ENCODE measurements at regions not wholly inside any gene's neighbourhood (a gene's known extent, or its start where the extent isn't known, plus 50 kb on each side); places are given as distances from the start of the nearest gene placed in this dataset.
"Not testable (repeated sequence)": the region's sequence is repeated elsewhere in the genome, so short reads cannot be mapped to it uniquely, and the experiment has no call there.

DNA sequence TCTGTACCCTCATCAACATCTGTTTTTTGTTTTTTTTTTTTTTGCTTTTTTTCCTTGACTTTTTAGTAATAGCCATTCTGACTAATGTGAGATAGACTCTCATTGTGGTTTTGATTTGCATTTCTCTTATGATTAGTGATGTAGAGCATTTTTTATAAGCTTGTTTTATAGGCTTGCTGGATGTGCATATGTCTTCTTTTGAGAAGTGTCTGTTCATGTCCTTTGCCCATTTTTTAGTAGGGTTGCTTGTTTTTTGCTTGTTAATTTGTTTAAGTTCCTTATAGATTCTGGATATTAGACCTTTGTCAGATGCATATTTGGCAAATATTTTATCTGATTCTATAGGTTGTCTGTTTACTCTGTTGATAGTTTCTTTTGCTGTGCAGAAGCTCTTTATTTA is 53.5 kb upstream of the FAR1 start:
- DNase-seq (ENCODE audit: low read depth); H3K4me3 ChIP-seq (ENCODE audit: low read length): not testable (repeated sequence)

DNA sequence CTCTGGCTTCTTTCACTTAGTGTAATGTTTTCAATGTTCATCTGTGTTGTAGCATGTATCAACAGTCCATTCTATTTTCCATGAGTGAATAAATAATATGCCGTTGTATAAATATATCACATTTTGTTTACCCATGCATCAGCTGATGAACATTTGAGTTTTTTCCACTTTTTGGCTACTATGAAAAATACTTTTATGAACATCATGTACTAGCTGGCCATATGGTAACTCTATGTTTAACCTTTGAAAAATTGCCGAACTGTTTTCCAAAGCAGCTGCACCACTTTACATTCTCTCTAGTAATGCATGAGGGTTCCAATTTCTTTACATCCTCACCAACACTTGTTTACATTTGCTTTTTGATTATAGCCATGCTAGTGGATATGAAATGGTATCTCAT is 59.8 kb upstream of the FAR1 start:
- no peak for DNase-seq (ENCODE audit: low read depth)
- H3K4me3 ChIP-seq (ENCODE audit: low read length) = no peak overlapping the region
- TF ChIP-seq, protein P1, sequence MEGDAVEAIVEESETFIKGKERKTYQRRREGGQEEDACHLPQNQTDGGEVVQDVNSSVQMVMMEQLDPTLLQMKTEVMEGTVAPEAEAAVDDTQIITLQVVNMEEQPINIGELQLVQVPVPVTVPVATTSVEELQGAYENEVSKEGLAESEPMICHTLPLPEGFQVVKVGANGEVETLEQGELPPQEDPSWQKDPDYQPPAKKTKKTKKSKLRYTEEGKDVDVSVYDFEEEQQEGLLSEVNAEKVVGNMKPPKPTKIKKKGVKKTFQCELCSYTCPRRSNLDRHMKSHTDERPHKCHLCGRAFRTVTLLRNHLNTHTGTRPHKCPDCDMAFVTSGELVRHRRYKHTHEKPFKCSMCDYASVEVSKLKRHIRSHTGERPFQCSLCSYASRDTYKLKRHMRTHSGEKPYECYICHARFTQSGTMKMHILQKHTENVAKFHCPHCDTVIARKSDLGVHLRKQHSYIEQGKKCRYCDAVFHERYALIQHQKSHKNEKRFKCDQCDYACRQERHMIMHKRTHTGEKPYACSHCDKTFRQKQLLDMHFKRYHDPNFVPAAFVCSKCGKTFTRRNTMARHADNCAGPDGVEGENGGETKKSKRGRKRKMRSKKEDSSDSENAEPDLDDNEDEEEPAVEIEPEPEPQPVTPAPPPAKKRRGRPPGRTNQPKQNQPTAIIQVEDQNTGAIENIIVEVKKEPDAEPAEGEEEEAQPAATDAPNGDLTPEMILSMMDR (conservative IDR thresholded peaks at IDR 0.05; ENCODE audit: low read depth, low read length) = no peak

DNA sequence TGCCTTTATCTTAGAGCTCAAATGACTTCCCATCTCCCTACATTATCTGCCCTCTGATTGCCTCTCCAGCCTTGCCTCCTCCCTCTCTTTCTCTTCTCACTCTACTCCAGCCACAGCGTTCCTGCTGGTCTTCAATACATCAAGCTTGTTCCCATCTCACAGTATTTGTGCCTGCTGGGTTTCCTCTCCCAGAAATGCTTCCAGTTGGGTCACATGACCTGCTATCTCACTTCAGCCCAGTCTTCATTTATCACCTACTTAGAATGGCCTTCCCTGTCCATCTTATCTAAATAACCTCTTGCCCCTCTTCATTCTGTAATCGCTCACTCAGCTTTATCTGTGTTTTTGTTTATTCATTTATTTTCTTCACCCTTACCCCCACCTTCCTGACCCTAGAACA is 61.8 kb upstream of the FAR1 start:
- DNase-seq (ENCODE audit: low read depth) = no peak

DNA sequence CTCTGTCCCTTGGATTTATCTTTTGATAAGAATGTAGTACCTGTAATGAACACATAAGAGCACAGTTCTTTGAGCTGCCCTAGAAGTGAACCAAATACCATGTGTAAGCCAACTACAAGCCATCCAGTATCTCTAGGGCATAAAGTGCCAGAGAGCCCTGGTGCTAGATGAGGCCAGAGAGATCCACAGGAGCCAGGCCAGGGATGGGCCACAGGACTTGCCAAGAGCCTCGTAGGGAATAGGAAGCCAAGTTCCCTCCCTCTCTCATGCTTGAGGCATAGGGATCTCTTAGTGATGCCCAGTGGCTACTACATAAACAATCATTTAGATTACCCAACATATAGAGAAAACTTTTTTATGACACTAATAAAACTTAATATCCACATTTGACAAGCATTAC is 64.8 kb upstream of the FAR1 start:
- no peak overlapping the region for H3K4me3 ChIP-seq (ENCODE audit: low read length)
- no peak for DNase-seq (ENCODE audit: low read depth)
- TF ChIP-seq, protein P1 (conservative IDR thresholded peaks at IDR 0.05; ENCODE audit: low read depth, low read length) = no peak

More for the DNA sequence above, 61.8 kb upstream of the FAR1 start:
- H3K4me3 ChIP-seq (ENCODE audit: low read length) = no peak overlapping the region
- TF ChIP-seq, protein P1 (conservative IDR thresholded peaks at IDR 0.05; ENCODE audit: low read depth, low read length) = no peak

DNA sequence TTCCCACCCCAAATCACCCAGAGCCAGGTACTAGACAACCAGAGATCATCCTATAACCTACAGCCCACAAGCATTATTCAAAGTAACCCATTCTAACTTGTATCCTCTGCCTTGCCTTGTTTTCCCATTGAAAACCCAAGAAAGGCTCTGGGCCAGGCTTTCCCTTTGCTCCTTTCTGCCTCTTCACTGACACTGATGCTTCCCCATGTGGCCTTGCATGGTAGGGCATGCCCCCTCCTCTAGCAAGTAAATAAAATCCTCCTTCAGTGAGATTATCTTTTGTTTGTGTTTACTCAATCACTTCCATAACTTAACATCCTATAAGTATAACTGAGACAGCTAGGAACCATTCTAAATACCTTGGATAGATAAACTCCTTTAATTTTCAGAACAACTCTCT is 65.6 kb upstream of the FAR1 start:
- TF ChIP-seq, protein P1 (conservative IDR thresholded peaks at IDR 0.05; ENCODE audit: low read depth, low read length) = no peak
- no peak for DNase-seq (ENCODE audit: low read depth)

DNA sequence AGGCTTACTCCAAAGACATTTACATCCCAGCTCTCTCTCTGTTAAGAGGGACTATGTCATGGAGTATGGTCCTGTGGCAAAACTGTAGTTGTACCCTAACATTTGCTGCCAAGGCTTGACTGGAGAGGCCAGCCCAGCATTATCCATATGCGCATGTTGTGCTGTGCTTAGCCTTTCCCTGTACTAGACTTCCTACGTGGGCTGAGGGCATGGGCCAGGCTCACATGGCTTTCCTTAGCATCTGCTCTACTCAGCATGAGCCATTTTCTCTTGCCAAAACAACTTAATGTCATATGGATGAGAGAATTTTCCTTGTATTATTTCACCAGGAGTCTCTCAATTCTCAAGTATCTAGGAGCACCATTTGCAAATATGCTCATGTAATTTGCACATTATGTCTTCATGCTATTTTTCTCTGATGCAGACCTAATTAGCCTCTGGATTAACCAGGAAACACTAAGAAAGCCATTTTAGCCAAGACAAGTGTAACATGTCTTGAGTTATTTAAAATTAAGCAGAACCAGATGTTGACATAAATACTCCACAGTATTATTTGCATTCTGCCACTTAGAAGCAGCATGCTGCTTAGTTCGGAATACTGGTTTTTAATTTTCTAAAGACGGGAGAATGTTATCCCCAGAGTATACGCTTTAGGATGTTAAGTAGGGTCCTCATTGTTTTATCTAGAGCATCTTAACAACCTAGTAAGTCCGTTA is 71.7 kb upstream of the FAR1 start:
- no peak overlapping the region for H3K4me3 ChIP-seq (ENCODE audit: low read length)
- TF ChIP-seq, protein P1 (conservative IDR thresholded peaks at IDR 0.05; ENCODE audit: low read depth, low read length) = no peak
- DNase-seq (ENCODE audit: low read depth) = no peak

More for the DNA sequence above, 65.6 kb upstream of the FAR1 start:
- H3K4me3 ChIP-seq (ENCODE audit: low read length) = no peak overlapping the region

DNA sequence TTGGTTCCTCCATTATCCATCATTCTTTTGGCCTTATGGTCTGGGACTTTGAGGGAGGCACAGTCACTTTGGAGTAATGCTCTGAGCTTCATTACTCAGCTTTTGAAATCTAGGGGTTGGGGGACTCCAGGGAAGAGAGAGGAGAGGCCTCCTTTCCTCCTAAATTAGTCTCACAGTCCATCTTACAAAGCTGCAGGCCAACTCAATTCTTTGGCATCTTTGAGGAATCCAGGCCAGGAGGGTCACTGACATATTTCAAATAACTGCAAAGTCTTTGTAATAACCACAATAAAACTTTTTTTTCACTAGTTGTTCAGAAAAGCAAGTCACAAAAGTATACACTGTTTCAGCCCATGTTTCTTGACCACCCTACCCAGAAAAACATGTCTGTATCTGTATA is 73.3 kb upstream of the FAR1 start:
- TF ChIP-seq, protein P1 (conservative IDR thresholded peaks at IDR 0.05; ENCODE audit: low read depth, low read length) = no peak
- peak; percentile 8 for DNase-seq (ENCODE audit: low read depth)
- no peak overlapping the region for H3K4me3 ChIP-seq (ENCODE audit: low read length)
